Choroid plexus epithelial cell (primary cell): ENCODE measurements at regions not wholly inside any gene's neighbourhood (a gene's known extent, or its start where the extent isn't known, plus 50 kb on each side); places are given as distances from the start of the nearest gene placed in this dataset.
A peak's percentile ranks its signal among the peaks of the same experiment; 100 is the strongest.

Experiments used
- DNase-seq: peaks from one replicate; pipeline ENCODE4 v3.0.0-alpha.2; 2010; ENCODE audit warnings: low read depth
- H3K4me3 ChIP-seq: 2 replicates; pipeline ENCODE4 v1.5.1; 2011; ENCODE audit warnings: low read depth, mild to moderate bottlenecking, control low read depth, low read length, moderate library complexity
- CTCF ChIP-seq: conservative IDR thresholded peaks from 2 replicates; pipeline ENCODE4 v1.5.1; 2011; ENCODE audit warnings: low read depth, mild to moderate bottlenecking, control low read depth, inconsistent platforms, low read length, moderate library complexity

GRCh38 chr7:116142374-116142773, 68.0 kb upstream of the TES start:
- no peak for DNase-seq
- no peak for TF ChIP-seq CTCF

GRCh38 chr7:116142850-116143249, 67.5 kb upstream of the TES start:
- no peak for DNase-seq
- no peak for TF ChIP-seq CTCF
- H3K4me3 ChIP-seq: no peak overlapping the region

More at GRCh38 chr7:116142374-116142773, 68.0 kb upstream of the TES start:
- H3K4me3 ChIP-seq: no peak overlapping the region

GRCh38 chr7:116145245-116145852, 65.0 kb upstream of the TES start:
- TF ChIP-seq CTCF: no peak
- no peak for DNase-seq
- H3K4me3 ChIP-seq: no peak overlapping the region

- no peak for DNase-seq
- H3K4me3 ChIP-seq: no peak overlapping the region
- TF ChIP-seq CTCF: no peak
These were observed 62.2 kb upstream of the TES start for GRCh38 chr7:116148108-116148507.

GRCh38 chr7:116148626-116149025, 61.7 kb upstream of the TES start:
- DNase-seq: no peak
- H3K4me3 ChIP-seq: no peak overlapping the region
- no peak for TF ChIP-seq CTCF

GRCh38 chr7:116150588-116150987, 59.8 kb upstream of the TES start:
- TF ChIP-seq CTCF: no peak
- no peak overlapping the region for H3K4me3 ChIP-seq
- DNase-seq: peak; percentile 42

- H3K4me3 ChIP-seq: no peak overlapping the region
- no peak for DNase-seq
- TF ChIP-seq CTCF: no peak
These were observed 58.1 kb upstream of the TES start for GRCh38 chr7:116152276-116152675.
